ENCODE measurements at regions not wholly inside any gene's neighbourhood (a gene's known extent, or its start where the extent isn't known, plus 50 kb on each side); places are given as distances from the start of the nearest gene placed in this dataset.
A peak's percentile ranks its signal among the peaks of the same experiment; 100 is the strongest.

DNA sequence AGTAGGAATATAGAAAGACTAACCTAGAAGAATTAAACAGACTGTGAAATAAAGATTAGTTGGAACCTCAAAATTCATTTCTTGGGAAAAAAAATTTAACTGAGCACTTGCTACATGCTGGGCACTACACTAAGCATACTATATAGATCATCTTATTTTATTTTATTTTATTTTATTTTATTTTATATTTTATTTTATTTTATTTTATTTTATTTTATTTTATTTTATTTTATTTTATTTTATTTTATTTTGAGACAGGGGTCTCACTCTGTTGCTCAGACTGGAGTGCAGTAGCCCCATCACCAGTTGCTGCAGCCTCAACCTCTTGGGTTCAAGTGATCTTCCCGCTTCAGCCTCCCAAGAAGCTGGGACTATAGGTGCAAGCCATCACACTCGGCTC is 74.5 kb upstream of the DSC1 start (continued):
- TF ChIP-seq, protein P1, sequence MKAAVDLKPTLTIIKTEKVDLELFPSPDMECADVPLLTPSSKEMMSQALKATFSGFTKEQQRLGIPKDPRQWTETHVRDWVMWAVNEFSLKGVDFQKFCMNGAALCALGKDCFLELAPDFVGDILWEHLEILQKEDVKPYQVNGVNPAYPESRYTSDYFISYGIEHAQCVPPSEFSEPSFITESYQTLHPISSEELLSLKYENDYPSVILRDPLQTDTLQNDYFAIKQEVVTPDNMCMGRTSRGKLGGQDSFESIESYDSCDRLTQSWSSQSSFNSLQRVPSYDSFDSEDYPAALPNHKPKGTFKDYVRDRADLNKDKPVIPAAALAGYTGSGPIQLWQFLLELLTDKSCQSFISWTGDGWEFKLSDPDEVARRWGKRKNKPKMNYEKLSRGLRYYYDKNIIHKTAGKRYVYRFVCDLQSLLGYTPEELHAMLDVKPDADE (IDR thresholded peaks at IDR 0.05), result no peak
- TF ChIP-seq POLR2AphosphoS5 (IDR thresholded peaks at IDR 0.05; ENCODE audit: low read depth) (no peak), ZNF114 (CRISPR knock-in tag; IDR thresholded peaks at IDR 0.05) (no peak), NANOG (IDR thresholded peaks at IDR 0.05; ENCODE audit: borderline replicate concordance) (no peak), EZH2 (IDR thresholded peaks at IDR 0.05; ENCODE audit: low read depth, unreplicated experiment) (no peak), ZNF331 (CRISPR knock-in tag; IDR thresholded peaks at IDR 0.05; ENCODE audit: low read depth) (no peak)
- TF ChIP-seq, protein P2, sequence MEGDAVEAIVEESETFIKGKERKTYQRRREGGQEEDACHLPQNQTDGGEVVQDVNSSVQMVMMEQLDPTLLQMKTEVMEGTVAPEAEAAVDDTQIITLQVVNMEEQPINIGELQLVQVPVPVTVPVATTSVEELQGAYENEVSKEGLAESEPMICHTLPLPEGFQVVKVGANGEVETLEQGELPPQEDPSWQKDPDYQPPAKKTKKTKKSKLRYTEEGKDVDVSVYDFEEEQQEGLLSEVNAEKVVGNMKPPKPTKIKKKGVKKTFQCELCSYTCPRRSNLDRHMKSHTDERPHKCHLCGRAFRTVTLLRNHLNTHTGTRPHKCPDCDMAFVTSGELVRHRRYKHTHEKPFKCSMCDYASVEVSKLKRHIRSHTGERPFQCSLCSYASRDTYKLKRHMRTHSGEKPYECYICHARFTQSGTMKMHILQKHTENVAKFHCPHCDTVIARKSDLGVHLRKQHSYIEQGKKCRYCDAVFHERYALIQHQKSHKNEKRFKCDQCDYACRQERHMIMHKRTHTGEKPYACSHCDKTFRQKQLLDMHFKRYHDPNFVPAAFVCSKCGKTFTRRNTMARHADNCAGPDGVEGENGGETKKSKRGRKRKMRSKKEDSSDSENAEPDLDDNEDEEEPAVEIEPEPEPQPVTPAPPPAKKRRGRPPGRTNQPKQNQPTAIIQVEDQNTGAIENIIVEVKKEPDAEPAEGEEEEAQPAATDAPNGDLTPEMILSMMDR (conservative IDR thresholded peaks at IDR 0.05; ENCODE audit: low read depth in 2 of 2), result no peak

DNA sequence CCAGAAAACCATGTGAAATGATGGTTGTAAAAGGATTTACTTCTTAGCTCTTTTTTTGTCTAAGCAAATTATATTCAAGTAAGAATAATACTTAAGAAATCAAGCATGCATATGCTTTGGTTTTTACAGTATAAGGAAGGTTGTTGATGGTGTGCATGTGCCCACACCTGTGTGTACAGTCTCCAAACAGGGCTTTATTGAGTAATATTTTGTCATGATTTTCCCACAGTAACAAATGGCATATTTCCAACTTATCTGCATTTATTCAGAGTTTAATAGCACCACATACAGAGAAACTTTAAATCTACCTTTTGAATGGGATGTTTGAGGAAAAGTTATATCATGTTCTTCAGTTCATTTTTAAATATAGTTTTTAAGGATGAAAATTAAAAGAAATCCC is 76.5 kb upstream of the DSG1 start:
- H3K4me3 ChIP-seq, result no peak overlapping the region
- Mint-ChIP-seq H3K9me3 (no peaks in the 10 kb centered on the region), H3K36me3 (ENCODE audit: low read depth) (no peaks in the 10 kb centered on the region), H3K27me3 (ENCODE audit: insufficient read depth, low read depth, poor library complexity) (peaks cover 5% of the 10 kb centered on the region), H3K4me3 (no peak overlapping the region), H3K27ac (no peak overlapping the region), H3K4me1 (peaks cover 46% of the 10 kb centered on the region)
- H3F3A ChIP-seq (replicated peaks; ENCODE audit: low read depth), result no peaks in the 10 kb centered on the region
- H3K27me3 ChIP-seq (ENCODE audit: insufficient read depth), result no peaks in the 10 kb centered on the region
- DNase-seq (ENCODE audit: low spot score) (no peak), ATAC-seq (no peak)
- H3K4me1 ChIP-seq (ENCODE audit: insufficient read depth), result peaks cover 22% of the 10 kb centered on the region
- H3K4me2 ChIP-seq, result no peak overlapping the region
- H4K20me1 ChIP-seq (replicated peaks; ENCODE audit: insufficient read depth), result no peaks in the 10 kb centered on the region
- H3K9me2 ChIP-seq (ENCODE audit: insufficient read depth), result no peaks in the 10 kb centered on the region; the same call in 1 of the 2 replicates
- H2AFZ ChIP-seq, result no peak overlapping the region
- TF ChIP-seq, protein P1 (IDR thresholded peaks at IDR 0.05), result no peak
- no peak for TF ChIP-seq JUNB (IDR thresholded peaks at IDR 0.05; ENCODE audit: unreplicated experiment)
- TF ChIP-seq STAT1 (IDR thresholded peaks at IDR 0.05; ENCODE audit: unreplicated experiment), result no peak
- H3K79me2 ChIP-seq (replicated peaks; ENCODE audit: insufficient read depth), result no peaks in the 10 kb centered on the region
- H3K27ac ChIP-seq (ENCODE audit: low read depth), result no peak overlapping the region
- H3K36me3 ChIP-seq (ENCODE audit: insufficient read depth), result no peaks in the 10 kb centered on the region

DNA sequence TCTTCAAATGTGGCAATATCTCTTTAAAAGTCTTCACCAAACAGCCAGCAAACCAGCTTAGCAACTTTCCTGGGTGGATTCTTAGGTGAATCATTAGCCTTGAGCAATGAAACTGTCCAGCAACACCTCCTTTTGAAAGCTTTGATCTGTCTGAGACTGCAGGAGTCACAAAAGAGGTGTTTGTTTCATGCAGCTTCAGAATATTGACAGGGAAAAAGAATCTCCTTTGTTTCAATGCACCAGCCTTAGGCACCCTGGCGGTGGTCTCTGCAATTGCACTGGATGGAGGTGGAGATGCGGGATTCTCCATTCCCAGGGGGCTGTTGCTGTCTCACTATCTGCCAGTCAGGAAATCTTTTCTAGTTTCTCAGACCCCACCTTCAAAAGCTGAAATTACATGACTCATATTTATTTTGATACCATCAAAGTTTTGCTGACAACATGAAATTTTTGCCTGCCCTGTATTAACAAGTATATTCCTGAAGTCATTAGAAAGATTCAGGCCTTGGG is 76.0 kb upstream of the DSG1 start:
- no peak overlapping the region; the same call in 1 of the 2 replicates for H2AFZ ChIP-seq

More for the DNA sequence above, 76.0 kb upstream of the DSG1 start:
- H3K36me3 Mint-ChIP-seq (ENCODE audit: low read depth), result no peaks in the 10 kb centered on the region
- H3F3A ChIP-seq (replicated peaks; ENCODE audit: low read depth), result no peaks in the 10 kb centered on the region
- no peak overlapping the region for H3K27ac ChIP-seq (ENCODE audit: low read depth)
- H3K79me2 ChIP-seq (replicated peaks; ENCODE audit: insufficient read depth), result no peaks in the 10 kb centered on the region
- peaks cover 5% of the 10 kb centered on the region for H3K27me3 Mint-ChIP-seq (ENCODE audit: insufficient read depth, low read depth, poor library complexity)
- H3K27me3 ChIP-seq (ENCODE audit: insufficient read depth), result no peaks in the 10 kb centered on the region
- TF ChIP-seq, protein P2 (conservative IDR thresholded peaks at IDR 0.05; ENCODE audit: low read depth in 2 of 2), result peak; percentile 75 to 81
- no peak for TF ChIP-seq ZNF331 (CRISPR knock-in tag; IDR thresholded peaks at IDR 0.05; ENCODE audit: low read depth)
- ATAC-seq (peak; percentile 86), DNase-seq (ENCODE audit: low spot score) (peak; percentile 80)
- no peaks in the 10 kb centered on the region for H3K36me3 ChIP-seq (ENCODE audit: insufficient read depth)
- no peak overlapping the region for H3K4me2 ChIP-seq
- no peak overlapping the region for H3K4me3 Mint-ChIP-seq
- peak overlapping the region; percentile 65; the same call in 1 of the 2 replicates for H3K27ac Mint-ChIP-seq
- no peaks in the 10 kb centered on the region for H3K9me3 Mint-ChIP-seq
- H3K4me1 Mint-ChIP-seq, result peaks cover 50% of the 10 kb centered on the region
- no peak overlapping the region for H3K4me3 ChIP-seq
- no peaks in the 10 kb centered on the region for H4K20me1 ChIP-seq (replicated peaks; ENCODE audit: insufficient read depth)
- H3K4me1 ChIP-seq (ENCODE audit: insufficient read depth), result peaks cover 22% of the 10 kb centered on the region
- H3K9me2 ChIP-seq (ENCODE audit: insufficient read depth), result no peaks in the 10 kb centered on the region; the same call in 1 of the 2 replicates
